Osteocyte (in vitro differentiated cells): ENCODE measurements at regions not wholly inside any gene's neighbourhood (a gene's known extent, or its start where the extent isn't known, plus 50 kb on each side); places are given as distances from the start of the nearest gene placed in this dataset.

Experiments
- DNase-seq: peaks from one replicate; pipeline ENCODE4 v3.0.0; 2021; ENCODE audit warnings: mixed read lengths; ENCODE audit not compliant: unreplicated experiment; ENCODE audit errors: extremely low spot score
- H3K27ac Mint-ChIP-seq: one replicate; pipeline ENCODE4 v1.8.0; 2021; ENCODE audit warnings: mild to moderate bottlenecking, mixed read lengths; ENCODE audit not compliant: unreplicated experiment
- H3K27me3 Mint-ChIP-seq: one replicate; pipeline ENCODE4 v1.8.0; 2021; ENCODE audit warnings: mixed read lengths; ENCODE audit not compliant: unreplicated experiment
- H3K36me3 Mint-ChIP-seq: one replicate; pipeline ENCODE4 v1.8.0; 2021; ENCODE audit warnings: mixed read lengths; ENCODE audit not compliant: unreplicated experiment
- H3K4me1 Mint-ChIP-seq: one replicate; pipeline ENCODE4 v1.8.0; 2021; ENCODE audit warnings: mixed read lengths; ENCODE audit not compliant: unreplicated experiment
- H3K4me3 Mint-ChIP-seq: one replicate; pipeline ENCODE4 v1.8.0; 2021; ENCODE audit warnings: mild to moderate bottlenecking, moderate library complexity, mixed read lengths; ENCODE audit not compliant: unreplicated experiment
- H3K9me3 Mint-ChIP-seq: one replicate; pipeline ENCODE4 v1.8.0; 2021; ENCODE audit warnings: mixed read lengths; ENCODE audit not compliant: unreplicated experiment
- CTCF ChIP-seq: fragments of 200-600 bp; sonication (generic); IDR thresholded peaks from 2 replicates; pipeline ENCODE4 v1.5.0; 2021; ENCODE audit warnings: antibody characterized with exemption, mild to moderate bottlenecking, moderate library complexity

DNA sequence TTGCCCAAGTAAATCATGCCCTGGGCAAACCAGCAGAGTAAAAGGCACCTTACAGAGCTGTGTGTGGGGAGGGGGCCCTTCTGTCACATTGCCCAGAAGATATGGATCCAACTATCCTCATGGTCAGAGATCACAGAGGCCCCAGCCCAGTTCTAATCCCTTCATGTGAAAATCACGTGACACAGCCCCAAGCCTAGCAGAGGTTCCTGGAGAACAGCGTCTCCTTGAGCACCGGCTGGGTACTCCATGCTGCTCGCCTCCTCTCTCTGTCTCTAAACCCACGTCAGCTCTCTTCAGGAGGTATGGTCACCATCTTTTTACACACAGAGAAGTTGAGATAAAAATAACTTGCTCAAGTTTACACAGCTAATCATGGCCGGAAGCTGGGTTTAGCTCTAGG lies 230.2 kb downstream of the ANKRD60 start:
- no peak for DNase-seq
- Mint-ChIP-seq H3K36me3 (no peaks in the 10 kb centered on the region), H3K4me1 (peaks cover 18% of the 10 kb centered on the region), H3K27ac (no peak overlapping the region), H3K9me3 (no peaks in the 10 kb centered on the region), H3K4me3 (no peak overlapping the region), H3K27me3 (peaks cover 2% of the 10 kb centered on the region)
- TF ChIP-seq CTCF, result no peak

DNA sequence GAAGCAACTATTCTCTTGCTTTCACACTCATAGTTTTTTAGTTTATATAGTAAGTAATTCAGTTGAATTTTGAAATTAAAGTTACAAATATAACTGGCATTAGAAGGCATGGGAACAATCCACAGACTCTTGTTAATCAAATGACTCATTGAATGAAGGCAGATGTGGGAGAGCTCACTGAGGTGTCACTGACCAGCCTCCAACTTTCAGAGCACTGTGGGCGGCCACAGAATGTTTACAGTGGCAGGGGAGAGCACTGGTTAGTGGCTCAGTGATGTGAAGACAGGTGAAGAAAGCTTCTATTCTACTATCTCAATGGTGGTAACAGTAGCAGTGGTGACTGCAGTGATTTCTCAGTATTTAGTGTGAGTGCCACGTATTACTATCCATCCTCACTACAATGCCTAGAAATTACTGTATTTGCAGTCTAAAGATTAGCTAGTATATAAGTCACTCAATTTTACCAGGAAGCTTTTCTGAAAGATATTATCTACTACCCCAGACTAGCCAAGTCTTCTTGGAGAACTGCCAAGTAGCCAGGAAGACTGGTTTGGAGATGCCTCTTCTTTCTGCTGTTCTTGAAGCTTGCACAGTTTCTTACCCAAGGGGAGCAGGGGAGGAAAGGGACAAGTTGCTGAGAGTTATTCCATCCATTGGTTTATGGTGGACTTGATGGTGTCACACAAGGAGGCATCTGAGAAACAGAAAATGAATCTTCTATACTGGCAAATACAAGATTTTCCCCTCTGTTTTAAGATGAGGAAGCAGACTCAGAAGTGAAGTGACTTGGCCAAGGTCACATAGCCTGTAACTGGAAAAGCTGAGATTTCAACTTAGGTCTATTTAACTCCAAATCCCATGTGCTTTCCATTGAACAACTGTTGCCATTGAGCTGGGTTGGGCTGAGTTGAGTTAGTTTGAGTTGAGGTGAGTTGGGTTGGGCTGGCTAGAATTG lies 231.2 kb downstream of the ANKRD60 start:
- peaks cover 2% of the 10 kb centered on the region for H3K27me3 Mint-ChIP-seq
- H3K4me1 Mint-ChIP-seq, result peaks cover 18% of the 10 kb centered on the region

DNA sequence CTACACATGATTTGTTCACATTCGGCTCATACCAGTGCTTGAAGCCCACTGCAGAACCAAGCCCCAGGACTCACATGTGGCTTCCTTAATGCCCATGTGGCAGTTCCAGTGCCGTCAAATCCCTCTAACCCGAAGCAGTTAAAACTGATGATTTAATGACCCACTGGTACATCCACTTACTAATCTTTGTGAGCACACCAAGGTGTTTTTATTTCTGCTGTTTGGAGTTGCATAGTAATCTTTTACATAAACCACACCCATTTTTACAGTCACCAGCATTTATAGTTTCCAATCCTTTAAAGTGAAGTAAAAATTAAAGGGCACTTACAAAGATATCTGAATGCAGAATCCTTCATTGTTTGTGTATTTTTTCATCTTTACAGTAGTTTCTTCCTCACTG lies 232.0 kb downstream of the ANKRD60 start:
- Mint-ChIP-seq H3K27me3 (peaks cover 2% of the 10 kb centered on the region), H3K9me3 (no peaks in the 10 kb centered on the region), H3K36me3 (no peaks in the 10 kb centered on the region), H3K4me1 (peaks cover 22% of the 10 kb centered on the region), H3K4me3 (no peak overlapping the region), H3K27ac (no peak overlapping the region)
- no peak for DNase-seq
- TF ChIP-seq CTCF, result no peak

More for the DNA sequence above, 231.2 kb downstream of the ANKRD60 start:
- no peak for DNase-seq
- Mint-ChIP-seq H3K9me3 (no peaks in the 10 kb centered on the region), H3K36me3 (no peaks in the 10 kb centered on the region), H3K4me3 (no peak overlapping the region), H3K27ac (no peak overlapping the region)
- TF ChIP-seq CTCF, result no peak

GRCh38 chr20:57995381-57995977 lies 233.0 kb downstream of the ANKRD60 start:
- Mint-ChIP-seq H3K9me3 (no peaks in the 10 kb centered on the region), H3K4me1 (peaks cover 31% of the 10 kb centered on the region), H3K27me3 (peaks cover 2% of the 10 kb centered on the region), H3K36me3 (no peaks in the 10 kb centered on the region), H3K27ac (no peak overlapping the region), H3K4me3 (no peak overlapping the region)
- TF ChIP-seq CTCF, result no peak
- no peak for DNase-seq

- H3K27me3 Mint-ChIP-seq, result peaks cover 3% of the 10 kb centered on the region
- DNase-seq, result no peak
- no peaks in the 10 kb centered on the region for H3K36me3 Mint-ChIP-seq
- H3K9me3 Mint-ChIP-seq, result no peaks in the 10 kb centered on the region
- no peak for TF ChIP-seq CTCF
- peaks cover 29% of the 10 kb centered on the region for H3K4me1 Mint-ChIP-seq
- no peak overlapping the region for H3K4me3 Mint-ChIP-seq
- H3K27ac Mint-ChIP-seq, result no peak overlapping the region
Observed at GRCh38 chr20:57993716-57994431, 234.6 kb downstream of the ANKRD60 start.
